SK-N-SH (cell line): ENCODE measurements at regions not wholly inside any gene's neighbourhood (a gene's known extent, or its start where the extent isn't known, plus 50 kb on each side); places are given as distances from the start of the nearest gene placed in this dataset.

ENCODE experiments used
- CTCF ChIA-PET: fragments of 300-600, 350-600 bp; formaldehyde crosslinking; extraction: SDS; loops from one replicate; lab custom pipeline; 2021; lab: Yijun Ruan, JAX
- POLR2A ChIA-PET: fragments of 350-600 bp; sonication (Branson Sonifier 250); formaldehyde crosslinking; extraction: SDS; loops from one replicate; lab custom pipeline; 2020; ENCODE audit warnings: antibody characterized with exemption, inconsistent platforms; lab: Yijun Ruan, JAX
- DNase-seq: peaks from one replicate; pipeline ENCODE4 v3.0.0; 2012
- H2AFZ ChIP-seq: fragments of 200-600 bp; sonication (generic); 2 replicates; pipeline ENCODE4 v1.8.1; 2016; ENCODE audit warnings: antibody characterized with exemption, mild to moderate bottlenecking, low read depth
- H3F3A ChIP-seq: fragments of 200-600 bp; sonication (generic); replicated peaks from 2 replicates; pipeline ENCODE3; 2016; ENCODE audit warnings: antibody characterized with exemption, mild to moderate bottlenecking; ENCODE audit not compliant: insufficient read depth
- H3K27ac ChIP-seq, 2 experiments: fragments of 200-500 bp in 1 of 2; fragments of 200-600 bp in 1 of 2; sonication (Bioruptor generic) in 1 of 2; sonication (generic), shearing (Covaris generic) in 1 of 2; 2 replicates each; pipeline versions ENCODE4 v1.5.1 to v1.6.1; 2014 to 2016; ENCODE audit warnings: low read depth in 2 of 2, inconsistent platforms in 1 of 2, low read length in 1 of 2, mild to moderate bottlenecking in 1 of 2, mixed read lengths in 1 of 2
- H3K27me3 ChIP-seq: fragments of 200-600 bp; sonication (generic), shearing (Covaris generic); 2 replicates; pipeline ENCODE4 v1.6.1; 2016; ENCODE audit warnings: mixed run types; ENCODE audit not compliant: insufficient read depth
- H3K36me3 ChIP-seq, 2 experiments: fragments of 200-500 bp in 1 of 2; fragments of 200-600 bp in 1 of 2; sonication (Bioruptor generic) in 1 of 2; sonication (generic) in 1 of 2; replicated peaks in 1 of 2; 2 replicates each; pipeline versions ENCODE3 to v1.5.1; 2014 to 2016; ENCODE audit warnings: low read length in 1 of 2, mild to moderate bottlenecking in 1 of 2; ENCODE audit not compliant: insufficient read depth in 2 of 2, control insufficient read depth in 1 of 2
- H3K4me1 ChIP-seq, 2 experiments: fragments of 200-500 bp in 1 of 2; fragments of 200-600 bp in 1 of 2; sonication (Bioruptor generic) in 1 of 2; sonication (generic), shearing (Covaris generic) in 1 of 2; 2 replicates each; pipeline versions ENCODE4 v1.5.1 to v1.6.1; 2014 to 2016; ENCODE audit warnings: low read depth in 1 of 2, low read length in 1 of 2, mixed run types in 1 of 2; ENCODE audit not compliant: insufficient read depth in 2 of 2, control insufficient read depth in 1 of 2
- H3K4me2 ChIP-seq: fragments of 200-600 bp; sonication (generic), shearing (Covaris generic); 2 replicates; pipeline ENCODE4 v1.6.1; 2017; ENCODE audit warnings: mixed run types
- H3K4me3 ChIP-seq, 2 experiments: fragments of 200-500 bp in 1 of 2; fragments of 200-600 bp in 1 of 2; sonication (Bioruptor generic) in 1 of 2; sonication (generic), shearing (Covaris generic) in 1 of 2; 2 replicates each; pipeline versions ENCODE4 v1.5.1 to v1.8.1; 2014 to 2016; ENCODE audit warnings: low read depth in 2 of 2, inconsistent platforms in 1 of 2, low read length in 1 of 2, mild to moderate bottlenecking in 1 of 2, mixed read lengths in 1 of 2, moderate library complexity in 1 of 2
- H3K79me2 ChIP-seq: fragments of 200-600 bp; sonication (generic); 2 replicates; pipeline ENCODE4 v1.8.1; 2017; ENCODE audit warnings: mild to moderate bottlenecking; ENCODE audit not compliant: insufficient read depth
- H3K9ac ChIP-seq: fragments of 200-600 bp; sonication (generic); 2 replicates; pipeline ENCODE4 v1.6.1; 2017; ENCODE audit warnings: mixed run types
- H3K9me2 ChIP-seq: fragments of 200-600 bp; sonication (generic); 2 replicates; pipeline ENCODE4 v1.6.1; 2017; ENCODE audit warnings: mixed run types
- H3K9me3 ChIP-seq: fragments of 200-600 bp; sonication (generic); 2 replicates; pipeline ENCODE4 v1.6.1; 2017; ENCODE audit warnings: mixed run types, mild to moderate bottlenecking, moderate library complexity
- H4K20me1 ChIP-seq: fragments of 200-600 bp; sonication (generic); 2 replicates; pipeline ENCODE4 v1.6.1; 2017; ENCODE audit warnings: mild to moderate bottlenecking, mixed run types; ENCODE audit not compliant: insufficient read depth
- ELF1 ChIP-seq: IDR thresholded peaks from 2 replicates; pipeline ENCODE4 v1.4.0; 2012
- EP300 ChIP-seq, 2 experiments: IDR thresholded peaks; 2 replicates each; pipeline versions ENCODE4 v1.4.0 to v1.6.1; 2012; ENCODE audit warnings: borderline replicate concordance in 1 of 2, low read depth in 1 of 2, low read length in 1 of 2
- EZH2phosphoT487 ChIP-seq: fragments of 200-600 bp; sonication (generic); IDR thresholded peaks from 2 replicates; pipeline ENCODE4 v1.6.1; 2017; ENCODE audit warnings: low read depth, mixed run types, mild to moderate bottlenecking, antibody characterized with exemption, moderate library complexity, borderline replicate concordance
- FOXM1 ChIP-seq: IDR thresholded peaks from 2 replicates; pipeline ENCODE4 v1.4.0; 2012; ENCODE audit warnings: low read depth, mild to moderate bottlenecking
- GABPA ChIP-seq: IDR thresholded peaks from 2 replicates; pipeline ENCODE4 v1.4.0; 2012; ENCODE audit warnings: low read depth, mild to moderate bottlenecking
- JUND ChIP-seq: IDR thresholded peaks from 2 replicates; pipeline ENCODE4 v1.4.0; 2012
- MXI1 ChIP-seq: IDR thresholded peaks from 2 replicates; pipeline ENCODE4 v1.6.1; 2012; ENCODE audit warnings: mild to moderate bottlenecking, low read depth, low read length, improper control_type of control experiment
- NFIC ChIP-seq: IDR thresholded peaks from 2 replicates; pipeline ENCODE4 v1.4.0; 2012; ENCODE audit warnings: borderline replicate concordance
- NRF1 ChIP-seq: IDR thresholded peaks from 2 replicates; pipeline ENCODE4 v1.6.1; 2012; ENCODE audit warnings: low read depth, mild to moderate bottlenecking, low read length
- POLR2AphosphoS5 ChIP-seq: IDR thresholded peaks from 2 replicates; pipeline ENCODE4 v1.6.1; 2012; ENCODE audit warnings: low read depth, low read length
- RCOR1 ChIP-seq: fragments of 150-350 bp; IDR thresholded peaks from 2 replicates; pipeline ENCODE4 v1.6.1; 2017; ENCODE audit warnings: antibody characterized with exemption, low read length
- SIN3A ChIP-seq: IDR thresholded peaks from 2 replicates; pipeline ENCODE4 v1.6.1; 2012; ENCODE audit warnings: low read depth, mild to moderate bottlenecking, low read length, moderate library complexity, borderline replicate concordance
- TCF12 ChIP-seq: IDR thresholded peaks from 2 replicates; pipeline ENCODE4 v1.4.0; 2012
- WGBS: methylation state at CpG from one replicate; pipeline ENCODE4 v1.1.6; 2017; ENCODE audit warnings: low lambda C conversion rate; 5-methylcytosine and 5-hydroxymethylcytosine counted together
- TF ChIP-seq, protein P1 (sequence below): IDR thresholded peaks from 2 replicates; pipeline ENCODE4 v1.6.1; 2012; ENCODE audit warnings: mild to moderate bottlenecking, low read depth, low read length, moderate library complexity
- TF ChIP-seq, protein P2 (sequence below): IDR thresholded peaks from 2 replicates; pipeline ENCODE4 v1.4.0; 2012; ENCODE audit warnings: low read depth, borderline replicate concordance
- TF ChIP-seq, protein P3 (sequence below): fragments of 200-600 bp; sonication (generic); IDR thresholded peaks from 2 replicates; pipeline ENCODE4 v1.6.1; 2017; ENCODE audit warnings: antibody characterized with exemption, mild to moderate bottlenecking, moderate library complexity
- TF ChIP-seq, protein P4 (sequence below): fragments of 150-350 bp; IDR thresholded peaks from 2 replicates; pipeline ENCODE4 v1.6.1; 2017; ENCODE audit warnings: antibody characterized with exemption, low read length, low read depth, borderline replicate concordance
- TF ChIP-seq, protein P5 (sequence below): IDR thresholded peaks from 2 replicates; pipeline ENCODE4; 2012

DNA sequence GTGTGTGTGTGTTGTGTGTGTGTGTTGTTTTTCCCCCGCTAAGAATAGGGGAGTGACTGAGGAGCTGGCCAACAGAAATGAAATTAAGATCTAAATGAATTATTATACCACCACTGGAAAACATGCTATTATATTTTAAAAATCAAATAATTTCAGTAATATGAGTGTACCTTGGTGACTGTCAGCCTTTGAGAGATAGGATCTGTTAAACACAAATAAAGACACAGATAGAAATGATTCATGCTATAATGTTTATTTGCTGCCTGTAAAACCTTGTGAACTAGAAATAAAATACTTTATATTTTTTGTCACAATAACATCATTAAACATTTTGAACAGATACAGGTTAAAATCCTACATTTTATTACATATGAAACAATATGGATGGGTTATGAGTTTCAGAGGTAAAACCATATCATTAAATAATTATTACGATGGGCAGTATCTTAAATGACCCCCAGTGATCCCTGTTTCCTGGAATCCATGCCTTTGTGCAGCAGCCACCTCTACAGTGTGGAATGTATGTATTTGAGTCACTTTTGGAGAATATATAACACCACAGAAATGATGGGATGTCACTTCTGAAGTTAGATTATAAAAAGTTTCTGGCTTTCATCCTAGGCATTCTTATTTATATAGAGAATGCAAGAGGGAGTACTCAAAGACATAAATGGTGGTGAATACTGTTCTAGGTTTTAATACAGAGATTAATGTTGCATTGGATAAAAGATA lies 617.2 kb downstream of the CDH18 start:
- Histone ChIP-seq H3K9me2 (no peaks in the 10 kb centered on the region), H3K4me3 (no peak overlapping the region), H3K36me3 (no peaks in the 10 kb centered on the region), H4K20me1 (no peaks in the 10 kb centered on the region), H3K9me3 (no peaks in the 10 kb centered on the region), H2AFZ (no peak overlapping the region), H3K27me3 (no peaks in the 10 kb centered on the region), H3K4me1 (no peaks in the 10 kb centered on the region), H3K27ac (no peak overlapping the region), H3K79me2 (no peaks in the 10 kb centered on the region), H3K9ac (no peak overlapping the region), H3K4me2 (no peak overlapping the region), H3F3A (peaks cover 5% of the 10 kb centered on the region)
- POLR2A ChIA-PET: no interaction called here
- CTCF ChIA-PET: no interaction called here
- 0% methylated on average over 2 of the region's 2 CpGs for WGBS
- TF ChIP-seq SIN3A (no peak), EP300 (IDR thresholded peaks at IDR 0.05; ENCODE audit: borderline replicate concordance in 1 of 2, low read depth in 1 of 2, low read length in 1 of 2) (no peak), EZH2phosphoT487 (no peak), GABPA (no peak), TCF12 (no peak), MXI1 (no peak), FOXM1 (no peak), NRF1 (no peak), NFIC (no peak), RCOR1 (no peak), ELF1 (no peak), POLR2AphosphoS5 (no peak), JUND (no peak)
- TF ChIP-seq, protein P1, sequence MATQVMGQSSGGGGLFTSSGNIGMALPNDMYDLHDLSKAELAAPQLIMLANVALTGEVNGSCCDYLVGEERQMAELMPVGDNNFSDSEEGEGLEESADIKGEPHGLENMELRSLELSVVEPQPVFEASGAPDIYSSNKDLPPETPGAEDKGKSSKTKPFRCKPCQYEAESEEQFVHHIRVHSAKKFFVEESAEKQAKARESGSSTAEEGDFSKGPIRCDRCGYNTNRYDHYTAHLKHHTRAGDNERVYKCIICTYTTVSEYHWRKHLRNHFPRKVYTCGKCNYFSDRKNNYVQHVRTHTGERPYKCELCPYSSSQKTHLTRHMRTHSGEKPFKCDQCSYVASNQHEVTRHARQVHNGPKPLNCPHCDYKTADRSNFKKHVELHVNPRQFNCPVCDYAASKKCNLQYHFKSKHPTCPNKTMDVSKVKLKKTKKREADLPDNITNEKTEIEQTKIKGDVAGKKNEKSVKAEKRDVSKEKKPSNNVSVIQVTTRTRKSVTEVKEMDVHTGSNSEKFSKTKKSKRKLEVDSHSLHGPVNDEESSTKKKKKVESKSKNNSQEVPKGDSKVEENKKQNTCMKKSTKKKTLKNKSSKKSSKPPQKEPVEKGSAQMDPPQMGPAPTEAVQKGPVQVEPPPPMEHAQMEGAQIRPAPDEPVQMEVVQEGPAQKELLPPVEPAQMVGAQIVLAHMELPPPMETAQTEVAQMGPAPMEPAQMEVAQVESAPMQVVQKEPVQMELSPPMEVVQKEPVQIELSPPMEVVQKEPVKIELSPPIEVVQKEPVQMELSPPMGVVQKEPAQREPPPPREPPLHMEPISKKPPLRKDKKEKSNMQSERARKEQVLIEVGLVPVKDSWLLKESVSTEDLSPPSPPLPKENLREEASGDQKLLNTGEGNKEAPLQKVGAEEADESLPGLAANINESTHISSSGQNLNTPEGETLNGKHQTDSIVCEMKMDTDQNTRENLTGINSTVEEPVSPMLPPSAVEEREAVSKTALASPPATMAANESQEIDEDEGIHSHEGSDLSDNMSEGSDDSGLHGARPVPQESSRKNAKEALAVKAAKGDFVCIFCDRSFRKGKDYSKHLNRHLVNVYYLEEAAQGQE: no peak
- TF ChIP-seq, protein P2, sequence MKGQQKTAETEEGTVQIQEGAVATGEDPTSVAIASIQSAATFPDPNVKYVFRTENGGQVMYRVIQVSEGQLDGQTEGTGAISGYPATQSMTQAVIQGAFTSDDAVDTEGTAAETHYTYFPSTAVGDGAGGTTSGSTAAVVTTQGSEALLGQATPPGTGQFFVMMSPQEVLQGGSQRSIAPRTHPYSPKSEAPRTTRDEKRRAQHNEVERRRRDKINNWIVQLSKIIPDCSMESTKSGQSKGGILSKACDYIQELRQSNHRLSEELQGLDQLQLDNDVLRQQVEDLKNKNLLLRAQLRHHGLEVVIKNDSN: no peak
- TF ChIP-seq, protein P3, sequence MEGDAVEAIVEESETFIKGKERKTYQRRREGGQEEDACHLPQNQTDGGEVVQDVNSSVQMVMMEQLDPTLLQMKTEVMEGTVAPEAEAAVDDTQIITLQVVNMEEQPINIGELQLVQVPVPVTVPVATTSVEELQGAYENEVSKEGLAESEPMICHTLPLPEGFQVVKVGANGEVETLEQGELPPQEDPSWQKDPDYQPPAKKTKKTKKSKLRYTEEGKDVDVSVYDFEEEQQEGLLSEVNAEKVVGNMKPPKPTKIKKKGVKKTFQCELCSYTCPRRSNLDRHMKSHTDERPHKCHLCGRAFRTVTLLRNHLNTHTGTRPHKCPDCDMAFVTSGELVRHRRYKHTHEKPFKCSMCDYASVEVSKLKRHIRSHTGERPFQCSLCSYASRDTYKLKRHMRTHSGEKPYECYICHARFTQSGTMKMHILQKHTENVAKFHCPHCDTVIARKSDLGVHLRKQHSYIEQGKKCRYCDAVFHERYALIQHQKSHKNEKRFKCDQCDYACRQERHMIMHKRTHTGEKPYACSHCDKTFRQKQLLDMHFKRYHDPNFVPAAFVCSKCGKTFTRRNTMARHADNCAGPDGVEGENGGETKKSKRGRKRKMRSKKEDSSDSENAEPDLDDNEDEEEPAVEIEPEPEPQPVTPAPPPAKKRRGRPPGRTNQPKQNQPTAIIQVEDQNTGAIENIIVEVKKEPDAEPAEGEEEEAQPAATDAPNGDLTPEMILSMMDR: no peak
- TF ChIP-seq, protein P4, sequence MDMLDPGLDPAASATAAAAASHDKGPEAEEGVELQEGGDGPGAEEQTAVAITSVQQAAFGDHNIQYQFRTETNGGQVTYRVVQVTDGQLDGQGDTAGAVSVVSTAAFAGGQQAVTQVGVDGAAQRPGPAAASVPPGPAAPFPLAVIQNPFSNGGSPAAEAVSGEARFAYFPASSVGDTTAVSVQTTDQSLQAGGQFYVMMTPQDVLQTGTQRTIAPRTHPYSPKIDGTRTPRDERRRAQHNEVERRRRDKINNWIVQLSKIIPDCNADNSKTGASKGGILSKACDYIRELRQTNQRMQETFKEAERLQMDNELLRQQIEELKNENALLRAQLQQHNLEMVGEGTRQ: no peak
- TF ChIP-seq, protein P5, sequence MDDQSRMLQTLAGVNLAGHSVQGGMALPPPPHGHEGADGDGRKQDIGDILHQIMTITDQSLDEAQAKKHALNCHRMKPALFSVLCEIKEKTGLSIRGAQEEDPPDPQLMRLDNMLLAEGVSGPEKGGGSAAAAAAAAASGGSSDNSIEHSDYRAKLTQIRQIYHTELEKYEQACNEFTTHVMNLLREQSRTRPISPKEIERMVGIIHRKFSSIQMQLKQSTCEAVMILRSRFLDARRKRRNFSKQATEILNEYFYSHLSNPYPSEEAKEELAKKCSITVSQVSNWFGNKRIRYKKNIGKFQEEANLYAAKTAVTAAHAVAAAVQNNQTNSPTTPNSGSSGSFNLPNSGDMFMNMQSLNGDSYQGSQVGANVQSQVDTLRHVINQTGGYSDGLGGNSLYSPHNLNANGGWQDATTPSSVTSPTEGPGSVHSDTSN: no peak
- no peak for DNase-seq
